Stomach smooth muscle (tissue), 2 donors: ENCODE measurements at regions not wholly inside any gene's neighbourhood (a gene's known extent, or its start where the extent isn't known, plus 50 kb on each side); places are given as distances from the start of the nearest gene placed in this dataset.

Experiments
- H3K27ac ChIP-seq: one replicate; pipeline ENCODE4 v1.7.0; 2013; ENCODE audit warnings: mild to moderate bottlenecking, low read length, inconsistent platforms
- H3K27me3 ChIP-seq, 2 donors: one replicate each; pipeline ENCODE4 v1.7.0; 2013; ENCODE audit warnings: low read length in 2 of 2; ENCODE audit not compliant: insufficient read depth in 2 of 2, control insufficient read depth in 1 of 2
- H3K36me3 ChIP-seq, 2 donors: one replicate each; pipeline ENCODE4 v1.7.0; 2013; ENCODE audit warnings: low read length in 2 of 2; ENCODE audit not compliant: control insufficient read depth in 2 of 2, insufficient read depth in 2 of 2
- H3K4me1 ChIP-seq: one replicate; pipeline ENCODE4 v1.7.0; 2013; ENCODE audit warnings: low read length; ENCODE audit not compliant: control insufficient read depth, insufficient read depth
- H3K4me3 ChIP-seq, 2 donors: one replicate each; pipeline ENCODE4 v1.7.0; 2013; ENCODE audit warnings: low read length in 2 of 2
- H3K9ac ChIP-seq, 2 donors: one replicate each; pipeline ENCODE4 v1.7.0; 2013; ENCODE audit warnings: low read length in 2 of 2, mild to moderate bottlenecking in 1 of 2
- H3K9me3 ChIP-seq, 2 donors: one replicate each; pipeline ENCODE4 v1.7.0; 2013; ENCODE audit warnings: low read length in 2 of 2; ENCODE audit not compliant: control insufficient read depth in 2 of 2
- donor health status: healthy.
- donor health status: Pancreatic carcinoma.

DNA sequence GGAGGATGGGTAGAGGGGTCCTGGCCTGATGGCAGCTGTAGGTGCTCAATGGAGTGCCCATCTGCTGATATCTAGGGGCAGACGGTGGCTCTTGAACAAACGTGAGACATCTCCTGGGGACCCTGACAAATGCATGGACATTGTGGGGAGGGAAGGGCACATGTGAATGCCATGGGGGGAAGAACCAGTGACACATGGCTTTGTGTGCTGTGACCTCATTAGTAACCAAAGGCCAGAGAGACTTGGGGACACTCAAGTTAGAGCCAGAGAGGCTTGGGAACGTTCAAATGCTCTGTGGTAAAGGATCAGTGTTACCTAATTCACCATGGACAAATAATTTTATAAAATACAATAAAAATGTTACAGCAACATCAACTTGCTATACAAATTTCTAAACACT, 151.8 kb downstream of the ESM1 start:
- Histone ChIP-seq H3K9me3 (no peaks in the 10 kb centered on the region), H3K4me1 (peaks cover 2% of the 10 kb centered on the region), H3K27ac (no peak overlapping the region), H3K9ac (no peak overlapping the region), H3K27me3 (no peaks in the 10 kb centered on the region), H3K4me3 (no peak overlapping the region), H3K36me3 (no peaks in the 10 kb centered on the region)

GRCh38 chr5:54832858-54833257, 152.5 kb downstream of the ESM1 start:
- Histone ChIP-seq H3K9me3 (no peaks in the 10 kb centered on the region), H3K9ac (no peak overlapping the region), H3K27ac (no peak overlapping the region), H3K4me3 (no peak overlapping the region), H3K36me3 (no peaks in the 10 kb centered on the region), H3K4me1 (peaks cover 2% of the 10 kb centered on the region), H3K27me3 (no peaks in the 10 kb centered on the region)

- H3K9me3 ChIP-seq, result no peaks in the 10 kb centered on the region
- H3K4me3 ChIP-seq, result no peak overlapping the region
- H3K36me3 ChIP-seq, result no peaks in the 10 kb centered on the region
- H3K9ac ChIP-seq, result no peak overlapping the region
- no peaks in the 10 kb centered on the region for H3K27me3 ChIP-seq
- H3K27ac ChIP-seq, result no peak overlapping the region
- peaks cover 2% of the 10 kb centered on the region for H3K4me1 ChIP-seq
Observed at GRCh38 chr5:54832045-54832444, 153.3 kb downstream of the ESM1 start.

GRCh38 chr5:54831233-54831632, 154.2 kb downstream of the ESM1 start:
- Histone ChIP-seq H3K4me1 (peaks cover 2% of the 10 kb centered on the region), H3K27ac (no peak overlapping the region), H3K9ac (no peak overlapping the region), H3K9me3 (no peaks in the 10 kb centered on the region), H3K36me3 (no peaks in the 10 kb centered on the region), H3K4me3 (no peak overlapping the region), H3K27me3 (no peaks in the 10 kb centered on the region)

- Histone ChIP-seq H3K9me3 (no peaks in the 10 kb centered on the region), H3K27ac (no peak overlapping the region), H3K4me3 (no peak overlapping the region), H3K9ac (no peak overlapping the region), H3K36me3 (no peaks in the 10 kb centered on the region), H3K27me3 (no peaks in the 10 kb centered on the region), H3K4me1 (peaks cover 2% of the 10 kb centered on the region)
Observed at GRCh38 chr5:54829676-54830535, 155.5 kb downstream of the ESM1 start.

- no peak overlapping the region for H3K4me3 ChIP-seq
- H3K36me3 ChIP-seq, result no peaks in the 10 kb centered on the region
- H3K27ac ChIP-seq, result no peak overlapping the region
- no peaks in the 10 kb centered on the region for H3K9me3 ChIP-seq
- no peaks in the 10 kb centered on the region for H3K27me3 ChIP-seq
- H3K4me1 ChIP-seq, result peaks cover 2% of the 10 kb centered on the region
- H3K9ac ChIP-seq, result no peak overlapping the region
Observed at GRCh38 chr5:54829102-54829501, 156.3 kb downstream of the ESM1 start.

GRCh38 chr5:54828151-54828550, 157.2 kb downstream of the ESM1 start:
- Histone ChIP-seq H3K4me1 (peaks cover under 1% of the 10 kb centered on the region), H3K27ac (no peak overlapping the region)

DNA sequence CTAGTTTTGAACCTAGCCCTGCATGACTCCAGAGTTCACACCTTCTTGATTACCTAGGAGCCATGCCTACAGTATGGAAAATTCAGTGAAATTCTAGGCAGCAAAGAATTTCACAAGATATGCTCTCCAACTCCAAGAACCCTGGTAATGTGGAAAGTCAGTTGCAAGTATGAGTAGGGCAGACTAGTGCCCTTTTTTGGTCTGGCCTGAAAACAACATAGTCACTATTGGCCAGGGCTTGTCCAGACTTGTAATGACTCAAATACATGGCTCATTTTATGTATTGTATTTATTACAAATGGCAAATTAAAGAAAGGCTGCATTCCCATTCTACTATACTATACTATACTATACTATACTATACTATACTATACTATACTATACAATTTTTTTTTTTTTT, 160.4 kb downstream of the ESM1 start:
- Histone ChIP-seq H3K4me1 (no peaks in the 10 kb centered on the region), H3K36me3 (no peaks in the 10 kb centered on the region), H3K4me3 (no peak overlapping the region), H3K27ac (no peak overlapping the region), H3K9me3 (no peaks in the 10 kb centered on the region), H3K9ac (no peak overlapping the region), H3K27me3 (no peaks in the 10 kb centered on the region)

More at GRCh38 chr5:54828151-54828550, 157.2 kb downstream of the ESM1 start:
- Histone ChIP-seq H3K27me3 (no peaks in the 10 kb centered on the region), H3K9ac (no peak overlapping the region), H3K4me3 (no peak overlapping the region), H3K36me3 (no peaks in the 10 kb centered on the region), H3K9me3 (no peaks in the 10 kb centered on the region)

DNA sequence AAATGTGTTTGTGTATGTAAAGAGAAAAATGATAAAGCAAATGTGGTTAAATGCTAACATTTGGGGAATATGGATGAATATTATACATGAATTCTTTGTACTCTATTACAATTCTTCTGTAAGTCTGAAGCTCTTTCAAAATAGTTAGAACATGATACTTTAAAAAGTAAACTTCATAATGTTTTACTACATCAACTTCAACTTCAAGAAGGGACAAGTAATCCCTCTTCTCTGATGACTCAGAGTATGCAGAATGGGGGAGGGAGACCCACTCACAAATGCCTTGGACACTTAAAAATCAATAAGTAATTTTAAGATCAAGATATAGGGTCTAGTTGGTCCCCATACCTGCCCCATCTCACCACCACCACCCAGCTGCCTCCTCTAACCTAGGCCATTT, 162.4 kb downstream of the ESM1 start:
- H3K4me1 ChIP-seq, result no peaks in the 10 kb centered on the region
- H3K4me3 ChIP-seq, result no peak overlapping the region
- H3K27ac ChIP-seq, result no peak overlapping the region
- H3K9me3 ChIP-seq, result no peaks in the 10 kb centered on the region
- H3K27me3 ChIP-seq, result no peaks in the 10 kb centered on the region
- no peak overlapping the region for H3K9ac ChIP-seq
- H3K36me3 ChIP-seq, result no peaks in the 10 kb centered on the region

DNA sequence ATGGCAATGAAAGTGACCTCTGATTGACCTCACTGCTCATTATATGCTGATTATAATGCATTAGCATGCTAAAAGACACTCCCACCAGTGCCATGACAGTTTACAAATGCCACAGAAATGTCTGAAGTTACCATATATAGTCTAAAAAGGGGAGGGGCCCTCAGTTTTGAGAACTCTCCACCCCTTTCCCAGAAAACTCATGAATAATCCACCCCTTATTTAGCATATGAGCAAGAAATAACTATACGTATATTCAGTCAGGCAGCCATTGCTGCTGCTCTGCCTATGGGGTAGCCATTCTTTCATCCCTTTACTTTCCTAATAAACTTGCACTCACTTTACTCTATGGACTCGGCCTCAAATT, 163.1 kb downstream of the ESM1 start:
- Histone ChIP-seq H3K9ac (no peak overlapping the region), H3K4me3 (no peak overlapping the region), H3K4me1 (no peaks in the 10 kb centered on the region), H3K36me3 (no peaks in the 10 kb centered on the region), H3K9me3 (no peaks in the 10 kb centered on the region), H3K27me3 (no peaks in the 10 kb centered on the region), H3K27ac (no peak overlapping the region)

GRCh38 chr5:54821445-54822323, 163.7 kb downstream of the ESM1 start:
- Histone ChIP-seq H3K9me3 (no peaks in the 10 kb centered on the region), H3K36me3 (no peaks in the 10 kb centered on the region), H3K9ac (no peak overlapping the region), H3K27ac (no peak overlapping the region), H3K4me1 (no peaks in the 10 kb centered on the region), H3K4me3 (no peak overlapping the region), H3K27me3 (no peaks in the 10 kb centered on the region)
